ENCODE measurements at regions not wholly inside any gene's neighbourhood (a gene's known extent, or its start where the extent isn't known, plus 50 kb on each side); places are given as distances from the start of the nearest gene placed in this dataset.

DNA sequence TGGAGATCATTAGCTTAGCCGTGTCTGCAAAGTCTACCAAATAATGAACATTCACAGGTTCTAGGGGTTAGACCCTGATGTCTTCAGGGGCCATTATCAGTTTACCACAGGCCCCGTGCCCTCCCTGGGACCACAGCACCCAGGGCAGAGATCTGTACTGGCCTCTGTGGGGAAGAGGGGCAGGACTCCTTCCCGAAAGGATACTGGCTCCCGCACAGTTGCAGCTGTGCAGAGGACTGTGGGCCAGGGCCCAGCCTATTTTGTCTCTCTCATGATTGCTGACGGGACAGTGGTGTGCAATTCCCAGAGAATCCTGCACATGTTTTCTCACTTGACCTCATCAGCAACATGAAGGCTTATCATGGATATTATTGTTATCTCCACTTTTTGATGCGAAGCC lies 243.9 kb downstream of the GLRX3 start:
- H3K4me2 ChIP-seq (ENCODE audit: control insufficient read depth, extremely low read depth, insufficient read depth, low read depth, low read length): no peak overlapping the region
- no peaks in the 10 kb centered on the region for H3K27me3 ChIP-seq (ENCODE audit: control insufficient read depth, extremely low read depth, insufficient read depth, low read length)
- no peak for TF ChIP-seq EZH2 (IDR thresholded peaks at IDR 0.05; ENCODE audit: low read length)
- TF ChIP-seq, protein P1, sequence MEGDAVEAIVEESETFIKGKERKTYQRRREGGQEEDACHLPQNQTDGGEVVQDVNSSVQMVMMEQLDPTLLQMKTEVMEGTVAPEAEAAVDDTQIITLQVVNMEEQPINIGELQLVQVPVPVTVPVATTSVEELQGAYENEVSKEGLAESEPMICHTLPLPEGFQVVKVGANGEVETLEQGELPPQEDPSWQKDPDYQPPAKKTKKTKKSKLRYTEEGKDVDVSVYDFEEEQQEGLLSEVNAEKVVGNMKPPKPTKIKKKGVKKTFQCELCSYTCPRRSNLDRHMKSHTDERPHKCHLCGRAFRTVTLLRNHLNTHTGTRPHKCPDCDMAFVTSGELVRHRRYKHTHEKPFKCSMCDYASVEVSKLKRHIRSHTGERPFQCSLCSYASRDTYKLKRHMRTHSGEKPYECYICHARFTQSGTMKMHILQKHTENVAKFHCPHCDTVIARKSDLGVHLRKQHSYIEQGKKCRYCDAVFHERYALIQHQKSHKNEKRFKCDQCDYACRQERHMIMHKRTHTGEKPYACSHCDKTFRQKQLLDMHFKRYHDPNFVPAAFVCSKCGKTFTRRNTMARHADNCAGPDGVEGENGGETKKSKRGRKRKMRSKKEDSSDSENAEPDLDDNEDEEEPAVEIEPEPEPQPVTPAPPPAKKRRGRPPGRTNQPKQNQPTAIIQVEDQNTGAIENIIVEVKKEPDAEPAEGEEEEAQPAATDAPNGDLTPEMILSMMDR (optimal IDR thresholded peaks at IDR 0.05 in 1 of 3, IDR thresholded peaks at IDR 0.05 in 1 of 3, conservative IDR thresholded peaks at IDR 0.05 in 1 of 3; ENCODE audit: extremely low read depth in 1 of 3, insufficient read depth in 2 of 3, low read length in 3 of 3): no peak
- H3K27ac ChIP-seq (ENCODE audit: control insufficient read depth, insufficient read depth, low read length): no peak overlapping the region
- DNase-seq (ENCODE audit: low read depth, low spot score): no peak
- H3K4me3 ChIP-seq (ENCODE audit: control insufficient read depth in 2 of 3, extremely low read depth in 1 of 3, insufficient read depth in 2 of 3, low read depth in 1 of 3, low read length in 3 of 3): no peak overlapping the region
- H4K20me1 ChIP-seq (ENCODE audit: control insufficient read depth, extremely low read depth, insufficient read depth, low read length): no peaks in the 10 kb centered on the region
- H3K36me3 ChIP-seq (ENCODE audit: control insufficient read depth in 2 of 2, extremely low read depth in 1 of 2, insufficient read depth in 2 of 2, low read length in 2 of 2): no peaks in the 10 kb centered on the region
- H3K79me2 ChIP-seq (ENCODE audit: control insufficient read depth, insufficient read depth, low read length): no peaks in the 10 kb centered on the region
- H3K9me3 ChIP-seq (ENCODE audit: control insufficient read depth, low read depth, low read length): peaks cover 14% of the 10 kb centered on the region
- no peak overlapping the region for H2AFZ ChIP-seq (ENCODE audit: control insufficient read depth, low read length)
- no peak overlapping the region for H3K9ac ChIP-seq (ENCODE audit: control insufficient read depth, extremely low read depth, insufficient read depth, low read length)
- no peak for FAIRE-seq
- no peaks in the 10 kb centered on the region for H3K9me1 ChIP-seq (ENCODE audit: control insufficient read depth, extremely low read depth, insufficient read depth, low read length)
- dilution Hi-C loops (cut with MboI; ENCODE audit: extremely low pct_ligation_motif_present, low sequenced_read_pairs): no loop called here
- no peaks in the 10 kb centered on the region for H3K4me1 ChIP-seq (ENCODE audit: control insufficient read depth, extremely low read depth, insufficient read depth, low read length)

DNA sequence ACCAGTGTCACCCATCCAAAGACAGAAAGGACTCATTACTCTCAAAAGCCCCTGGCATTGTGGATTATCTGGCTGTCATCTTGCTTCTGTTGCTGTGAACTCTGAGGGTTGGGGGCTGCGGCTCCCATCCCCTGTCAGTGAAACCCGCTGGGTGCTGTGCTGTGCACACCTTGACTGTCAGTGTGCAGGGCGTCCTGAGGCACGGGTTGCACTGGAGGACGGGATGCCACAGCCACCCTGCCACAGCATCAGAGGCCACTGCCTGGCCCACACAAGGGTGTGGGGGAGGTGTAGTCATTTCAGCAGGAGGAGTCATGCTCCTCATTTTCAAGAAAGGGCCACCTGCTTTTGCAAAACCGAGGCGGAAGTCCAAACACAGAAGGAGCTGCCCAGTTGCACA lies 245.8 kb downstream of the GLRX3 start:
- no peaks in the 10 kb centered on the region for H3K79me2 ChIP-seq (ENCODE audit: control insufficient read depth, insufficient read depth, low read length)
- no peaks in the 10 kb centered on the region for H3K9me1 ChIP-seq (ENCODE audit: control insufficient read depth, extremely low read depth, insufficient read depth, low read length)
- dilution Hi-C loops (cut with MboI; ENCODE audit: extremely low pct_ligation_motif_present, low sequenced_read_pairs): no loop called here
- H3K27ac ChIP-seq (ENCODE audit: control insufficient read depth, insufficient read depth, low read length): no peak overlapping the region
- no peak overlapping the region for H3K4me3 ChIP-seq (ENCODE audit: control insufficient read depth in 2 of 3, extremely low read depth in 1 of 3, insufficient read depth in 2 of 3, low read depth in 1 of 3, low read length in 3 of 3)
- no peaks in the 10 kb centered on the region for H3K4me1 ChIP-seq (ENCODE audit: control insufficient read depth, extremely low read depth, insufficient read depth, low read length)
- H2AFZ ChIP-seq (ENCODE audit: control insufficient read depth, low read length): no peak overlapping the region
- no peak overlapping the region for H3K9ac ChIP-seq (ENCODE audit: control insufficient read depth, extremely low read depth, insufficient read depth, low read length)
- no peaks in the 10 kb centered on the region for H3K36me3 ChIP-seq (ENCODE audit: control insufficient read depth in 2 of 2, extremely low read depth in 1 of 2, insufficient read depth in 2 of 2, low read length in 2 of 2)
- no peaks in the 10 kb centered on the region for H4K20me1 ChIP-seq (ENCODE audit: control insufficient read depth, extremely low read depth, insufficient read depth, low read length)
- H3K27me3 ChIP-seq (ENCODE audit: control insufficient read depth, extremely low read depth, insufficient read depth, low read length): no peaks in the 10 kb centered on the region
- DNase-seq (ENCODE audit: low read depth, low spot score) (no peak), FAIRE-seq (no peak)
- TF ChIP-seq EZH2 (IDR thresholded peaks at IDR 0.05; ENCODE audit: low read length): no peak
- TF ChIP-seq, protein P1 (optimal IDR thresholded peaks at IDR 0.05 in 1 of 3, IDR thresholded peaks at IDR 0.05 in 1 of 3, conservative IDR thresholded peaks at IDR 0.05 in 1 of 3; ENCODE audit: extremely low read depth in 1 of 3, insufficient read depth in 2 of 3, low read length in 3 of 3): no peak
- H3K4me2 ChIP-seq (ENCODE audit: control insufficient read depth, extremely low read depth, insufficient read depth, low read depth, low read length): no peak overlapping the region
- H3K9me3 ChIP-seq (ENCODE audit: control insufficient read depth, low read depth, low read length): peaks cover 9% of the 10 kb centered on the region
